ENCODE measurements at regions not wholly inside any gene's neighbourhood (a gene's known extent, or its start where the extent isn't known, plus 50 kb on each side); places are given as distances from the start of the nearest gene placed in this dataset. TPM values are rescaled to one million over a fixed set of nuclear protein-coding genes. Genes with fewer than 3 reads are reported as not detected.

Small RNA genes lying in the stretch of these regions (small RNA-seq; reads per million reads assigned to genes)
- not detected for gene AP003733.2 (ENCODE audit: insufficient read depth)
